ENCODE measurements at regions not wholly inside any gene's neighbourhood (a gene's known extent, or its start where the extent isn't known, plus 50 kb on each side); places are given as distances from the start of the nearest gene placed in this dataset.
A peak's percentile ranks its signal among the peaks of the same experiment; 100 is the strongest.

DNA sequence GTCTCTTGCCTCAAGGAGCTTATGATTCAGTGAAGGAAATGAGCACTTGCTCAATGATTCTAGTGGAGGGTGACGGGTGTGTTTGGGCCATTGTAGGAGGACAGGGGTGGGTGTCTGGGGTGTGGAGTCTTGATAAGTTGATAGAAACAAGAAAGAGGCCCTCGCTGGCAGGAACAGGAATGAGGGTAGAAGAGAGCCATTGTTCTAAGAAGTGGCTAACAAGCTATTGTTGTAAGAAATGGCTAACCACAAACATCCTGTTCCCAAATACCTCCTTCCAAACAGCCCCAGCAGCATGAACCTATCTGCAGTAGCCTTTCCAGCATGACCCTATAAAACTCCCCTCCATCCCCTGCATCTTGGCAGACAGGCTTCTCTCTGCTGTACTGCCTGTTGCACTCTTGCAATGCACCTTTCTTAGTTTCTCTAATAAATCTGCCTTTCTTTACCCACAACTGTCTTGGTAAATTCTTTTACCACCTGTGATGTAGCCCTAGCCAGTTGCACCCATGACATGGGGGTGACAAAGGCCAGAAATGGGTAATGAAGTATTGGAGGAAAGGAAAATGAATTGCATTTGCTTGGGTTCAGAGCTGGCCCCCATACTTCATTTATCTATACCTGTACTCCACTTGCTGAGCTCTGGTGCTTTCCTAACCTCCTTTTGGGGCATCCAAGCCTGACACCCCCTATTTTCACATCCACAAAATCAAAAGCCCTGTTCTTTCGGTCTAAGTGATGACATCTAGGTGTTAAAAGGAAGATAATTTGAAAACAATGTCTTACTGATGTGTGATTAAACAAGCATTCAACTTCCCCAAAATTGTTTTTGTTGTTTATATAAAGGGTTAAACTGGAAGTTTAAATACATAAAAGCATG, 389.1 kb downstream of the GRIN2B start:
- no peak for DNase-seq

DNA sequence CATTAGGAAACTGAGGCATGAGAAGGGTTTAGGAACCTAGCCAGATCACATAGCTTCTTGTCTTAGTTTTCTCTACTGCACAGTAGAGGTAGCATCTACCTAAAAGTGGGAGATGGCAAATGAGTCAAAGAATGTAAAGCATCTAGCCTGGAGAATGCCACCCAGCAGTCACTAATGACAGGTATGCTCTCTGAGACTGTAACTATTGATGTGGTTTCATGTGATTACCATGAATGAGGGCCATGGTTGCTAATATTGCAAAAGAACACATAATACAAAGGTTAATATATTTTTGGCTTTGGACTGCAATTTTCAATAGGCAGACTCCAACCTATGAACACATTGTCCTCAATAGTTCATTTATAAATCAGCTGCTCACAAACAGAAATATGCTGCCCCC, 389.9 kb downstream of the GRIN2B start:
- no peak for DNase-seq

DNA sequence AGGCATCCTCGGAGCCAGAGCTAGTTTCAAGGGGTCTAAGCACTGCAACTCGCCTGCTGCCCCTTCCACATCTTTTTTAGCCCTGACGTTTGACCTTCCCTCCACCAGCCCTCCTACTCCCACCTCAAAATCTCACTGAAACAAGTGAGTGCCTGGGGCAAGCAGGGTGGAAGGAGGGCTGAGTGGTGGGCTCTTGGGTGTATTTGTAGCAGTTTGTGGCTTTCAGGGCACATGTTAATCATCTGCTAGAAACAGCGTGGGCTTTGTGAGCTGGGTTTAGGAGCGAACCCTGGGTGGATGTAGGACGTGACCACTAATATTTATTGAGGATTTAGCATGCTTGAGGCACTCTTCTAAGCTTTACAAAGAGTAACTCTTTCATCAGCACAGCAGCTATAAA, 390.3 kb downstream of the GRIN2B start:
- DNase-seq, result no peak

DNA sequence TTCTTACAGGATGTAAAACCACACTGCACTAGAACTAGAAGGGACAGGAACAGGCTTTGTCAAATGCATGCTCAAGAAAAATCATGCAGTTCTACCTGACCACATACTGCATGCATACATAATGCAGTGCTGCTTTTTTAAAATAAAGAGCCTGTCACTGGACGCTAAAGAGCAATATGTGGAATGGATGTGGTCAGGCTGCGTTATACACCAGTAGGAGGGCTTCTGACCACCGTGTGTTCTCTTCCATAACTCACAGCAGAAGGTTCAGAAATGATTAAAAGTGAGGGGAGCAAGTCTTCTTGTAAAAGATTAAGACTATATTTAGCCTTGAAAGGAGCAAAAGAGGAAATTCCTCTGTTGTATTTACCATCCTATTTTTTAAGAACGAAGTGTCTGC, 392.0 kb downstream of the EMP1 start:
- DNase-seq, result no peak

DNA sequence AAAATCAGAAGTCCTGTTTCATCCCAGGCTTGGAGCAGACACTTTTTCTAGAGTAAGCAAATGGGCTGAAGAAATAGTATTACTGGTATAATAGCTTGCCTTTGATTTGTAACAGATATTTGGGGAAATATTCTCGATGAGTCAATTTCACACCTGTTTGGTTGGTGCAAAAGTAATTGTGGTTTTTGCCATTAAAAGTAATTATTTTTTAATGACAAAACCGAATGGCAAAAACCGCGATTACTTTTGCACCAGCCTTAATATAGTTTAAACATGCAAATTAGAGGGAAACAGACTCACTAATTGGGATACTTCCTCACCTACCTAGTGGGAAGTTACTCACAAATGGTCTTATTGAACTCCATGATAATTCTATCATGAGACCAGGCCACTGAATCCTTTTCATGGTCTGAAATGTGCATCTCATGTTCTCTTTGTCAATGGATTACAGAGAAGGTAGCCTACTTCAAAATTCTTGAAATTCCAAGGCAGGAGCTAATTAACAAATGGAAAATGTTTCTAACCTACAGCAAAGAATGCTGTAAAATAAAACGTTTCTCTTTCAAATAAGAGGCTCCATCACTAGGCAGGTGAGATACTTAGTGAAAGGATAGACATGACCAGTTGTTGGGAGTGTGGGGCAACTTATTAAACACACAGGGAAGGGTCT, 391.3 kb downstream of the EMP1 start:
- no peak for DNase-seq

DNA sequence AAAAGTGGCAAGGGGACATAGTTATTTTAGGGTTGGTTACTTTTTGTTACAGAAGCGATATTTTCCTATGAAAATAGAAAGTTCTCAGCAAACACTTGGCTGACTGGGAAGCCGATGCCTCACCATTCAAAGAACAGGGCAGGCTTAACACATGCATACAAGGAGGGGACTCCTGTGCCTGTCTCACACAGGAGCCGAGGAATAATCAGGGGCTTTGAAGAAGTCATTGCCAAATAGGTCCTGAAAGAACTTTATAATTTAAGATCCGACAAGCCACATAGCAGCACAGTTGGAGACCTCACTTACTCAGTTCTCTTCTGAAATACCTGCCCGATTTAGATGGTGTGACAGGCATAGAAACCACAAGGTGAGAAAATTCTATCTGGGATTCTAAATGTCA, 389.8 kb downstream of the EMP1 start:
- DNase-seq, result no peak

DNA sequence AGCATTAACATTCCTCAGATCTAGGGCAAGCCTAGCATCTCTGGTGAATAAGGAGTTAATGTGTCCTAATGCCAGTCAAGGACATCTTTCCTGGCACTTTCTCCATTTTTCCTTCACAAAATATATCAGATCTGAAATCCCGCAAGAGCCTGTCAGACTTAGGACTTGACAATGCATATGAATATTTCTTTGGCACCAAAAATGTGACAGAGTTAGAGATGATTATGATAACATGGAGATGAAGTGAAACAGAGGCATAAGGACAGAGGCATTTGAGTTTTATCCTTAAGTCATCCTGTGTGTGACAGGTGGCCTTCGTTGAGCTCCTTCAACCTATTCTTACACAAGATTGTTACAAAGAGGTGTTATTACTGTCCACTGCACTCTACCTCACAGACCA, 388.0 kb downstream of the EMP1 start:
- no peak for DNase-seq

DNA sequence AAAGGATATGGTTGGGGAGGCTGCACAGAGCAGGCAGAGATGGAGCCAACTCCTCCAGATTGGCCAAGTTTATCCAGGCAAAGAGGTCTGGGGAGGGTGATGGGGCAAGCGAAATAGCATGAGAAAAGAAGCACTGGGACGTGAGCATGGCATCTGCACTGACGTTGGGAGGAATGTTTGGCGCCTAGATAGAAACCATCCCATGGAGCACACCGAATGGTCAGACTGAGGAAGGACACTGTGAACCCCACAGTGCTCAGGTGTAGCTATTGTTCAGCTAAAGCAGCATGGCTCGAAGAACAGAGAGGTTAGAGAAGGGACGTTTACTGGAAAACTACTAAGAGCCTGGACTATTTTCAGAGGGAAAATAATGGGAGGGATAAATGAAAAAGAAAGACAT, 387.1 kb downstream of the EMP1 start:
- no peak for DNase-seq

DNA sequence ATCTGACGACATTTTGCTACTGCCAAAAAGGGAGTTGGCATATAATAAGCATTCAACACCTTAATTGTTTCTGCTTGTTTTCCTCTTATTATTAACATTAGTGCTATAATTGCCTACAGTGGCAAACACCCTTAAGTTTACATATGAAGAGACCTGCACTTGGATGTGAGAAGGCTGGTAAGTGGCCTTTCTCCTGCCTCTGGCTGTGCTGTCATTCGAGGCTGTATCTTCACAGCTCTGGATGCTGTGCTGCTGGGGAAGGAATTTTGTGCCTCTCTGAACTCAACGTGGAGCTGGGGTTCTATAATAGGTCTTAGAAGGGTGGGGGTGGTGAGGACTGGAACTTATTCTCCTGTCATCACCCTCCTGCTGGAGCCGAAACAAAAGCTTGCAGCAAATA, 385.9 kb downstream of the EMP1 start:
- DNase-seq, result no peak

DNA sequence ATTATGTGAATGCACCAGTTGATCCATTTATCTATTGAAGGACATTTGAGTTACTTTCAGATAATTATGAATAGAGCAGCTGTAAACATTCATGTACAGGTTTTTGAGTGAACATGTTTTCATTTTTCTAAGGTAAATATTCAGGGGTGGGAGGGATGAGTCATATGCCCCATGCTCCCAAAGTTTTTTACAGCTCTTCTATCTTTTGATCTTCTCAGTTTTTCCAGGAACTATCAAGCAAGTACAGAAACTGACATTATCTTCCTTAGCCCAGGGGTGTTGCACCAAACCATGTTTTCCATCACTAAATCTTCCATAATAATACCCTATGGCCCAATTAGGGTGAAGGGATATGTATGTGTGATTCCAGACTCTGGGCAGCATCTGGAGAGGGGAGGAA, 384.5 kb downstream of the EMP1 start:
- DNase-seq, result no peak

DNA sequence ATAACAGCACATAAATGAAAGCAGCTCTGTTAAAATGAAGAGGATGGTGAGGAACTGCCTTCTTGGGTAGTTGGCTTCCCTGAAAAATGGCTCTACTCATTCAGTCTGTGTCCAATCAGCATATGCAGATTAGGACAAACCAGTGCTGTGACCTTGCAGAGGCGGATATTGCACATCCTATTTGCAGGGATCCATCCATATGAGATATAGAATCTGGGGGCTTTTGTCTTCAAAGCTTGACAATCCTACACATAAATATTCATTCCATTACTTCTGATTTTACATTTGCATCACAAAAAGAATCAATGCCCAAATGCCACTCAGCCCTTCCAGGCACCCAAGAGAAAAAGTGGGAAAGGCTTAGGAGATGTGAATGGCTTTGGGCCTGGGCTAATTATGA, 383.7 kb downstream of the EMP1 start:
- no peak for DNase-seq

DNA sequence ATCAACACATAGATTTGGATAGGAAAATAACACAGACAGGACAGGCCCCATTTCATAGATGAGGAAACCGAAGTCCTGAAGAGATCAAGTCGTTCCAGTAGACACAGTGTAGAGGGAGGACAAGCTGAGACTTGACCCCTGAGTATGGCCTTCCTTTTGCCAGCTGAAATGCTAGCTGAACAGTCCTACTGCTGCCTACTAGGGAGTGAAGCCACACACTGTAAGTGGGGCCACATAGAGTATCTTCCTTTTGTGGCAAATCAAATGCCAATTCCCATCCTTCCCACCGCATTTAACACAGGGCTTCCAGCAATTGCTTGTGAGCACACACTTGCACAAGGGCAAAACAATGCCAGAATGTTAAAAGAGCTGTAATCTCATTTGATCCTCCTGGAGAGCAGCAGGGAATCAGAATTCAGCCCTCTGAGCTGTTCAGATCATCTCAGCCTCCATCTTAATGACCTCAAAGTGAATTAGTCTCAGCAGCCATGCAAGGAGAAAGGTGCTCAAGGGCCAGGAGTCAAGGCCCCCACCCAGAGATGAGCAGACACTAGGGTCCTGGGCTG, 380.5 kb downstream of the EMP1 start:
- DNase-seq, result no peak

DNA sequence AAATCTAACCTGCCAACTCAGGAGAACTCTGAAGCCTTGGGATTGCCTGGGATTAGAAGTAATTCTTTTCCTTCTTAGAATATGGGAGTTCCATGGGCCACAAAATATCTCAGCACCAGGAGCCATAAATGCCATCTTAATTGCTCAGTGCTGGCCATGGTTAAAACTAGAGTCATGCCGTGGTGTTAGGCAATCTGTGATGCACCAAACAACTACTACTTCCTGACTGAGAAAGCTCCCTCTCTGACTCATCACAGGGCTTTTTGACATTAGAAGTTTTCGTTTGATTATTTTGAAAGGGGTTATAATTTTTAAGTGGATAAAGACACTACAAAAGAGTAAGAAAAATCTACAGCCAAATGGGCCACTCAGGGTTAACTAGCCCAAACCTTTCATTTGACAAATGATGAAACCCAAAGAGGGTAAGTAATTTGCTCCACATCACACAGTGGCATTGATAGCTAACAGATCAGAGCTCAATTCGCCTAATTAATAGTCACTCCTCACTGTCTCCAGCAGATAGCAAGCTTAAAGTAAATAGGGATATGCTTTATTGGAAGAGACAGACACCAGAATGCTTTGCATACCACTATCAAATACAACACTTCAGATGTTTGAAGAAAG, 377.3 kb downstream of the EMP1 start:
- no peak for DNase-seq

DNA sequence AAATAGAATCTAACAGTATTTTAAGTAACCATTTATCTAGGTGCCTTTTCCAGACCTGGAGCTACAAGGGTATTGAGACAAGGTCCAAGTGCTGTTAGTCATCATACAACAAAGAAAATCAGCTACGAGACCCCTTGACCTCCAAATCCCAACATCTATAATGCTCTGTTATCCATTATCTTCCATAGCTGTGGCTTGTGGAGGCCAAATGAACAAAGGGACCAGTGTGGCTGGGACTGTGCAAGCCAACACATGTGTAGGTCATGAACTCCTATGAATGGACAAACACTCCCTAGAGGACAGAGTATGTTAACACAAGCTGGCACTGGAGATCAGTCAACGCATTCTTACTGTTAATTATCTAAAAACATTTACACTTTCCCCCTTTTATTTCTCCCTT, 374.5 kb downstream of the EMP1 start:
- no peak for DNase-seq

DNA sequence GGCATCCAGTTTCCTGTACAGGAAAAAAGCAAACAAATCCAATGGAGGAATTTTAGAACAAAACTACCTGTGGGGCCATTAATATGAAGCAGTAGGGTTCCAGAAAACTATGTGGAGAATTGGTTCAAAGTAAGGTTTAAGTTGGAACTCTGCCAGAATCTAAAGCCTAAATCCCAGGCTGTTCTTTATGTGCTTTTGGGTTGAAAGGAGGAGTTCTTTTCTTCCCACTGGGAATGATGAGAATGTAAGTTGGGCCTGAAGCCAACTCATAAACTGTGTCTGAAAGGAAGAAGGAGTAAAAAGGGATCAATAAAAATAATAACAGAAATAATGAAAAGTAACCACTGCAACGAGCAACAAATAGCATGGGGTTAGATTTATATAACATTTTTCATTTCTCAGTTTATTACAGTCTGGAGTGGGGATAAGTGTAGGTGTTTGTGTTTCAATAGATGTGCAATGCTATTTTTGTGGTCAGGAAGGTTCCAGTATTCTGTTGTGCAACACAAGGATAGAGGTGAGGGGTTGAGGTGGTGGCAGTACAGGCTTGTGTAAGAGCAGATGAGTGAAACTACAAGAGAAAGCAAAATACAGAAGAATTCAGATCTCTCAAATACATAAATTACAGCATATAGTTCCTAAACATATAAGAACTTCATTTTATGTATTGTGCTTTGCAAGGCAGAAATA, 373.6 kb downstream of the EMP1 start:
- DNase-seq, result no peak

DNA sequence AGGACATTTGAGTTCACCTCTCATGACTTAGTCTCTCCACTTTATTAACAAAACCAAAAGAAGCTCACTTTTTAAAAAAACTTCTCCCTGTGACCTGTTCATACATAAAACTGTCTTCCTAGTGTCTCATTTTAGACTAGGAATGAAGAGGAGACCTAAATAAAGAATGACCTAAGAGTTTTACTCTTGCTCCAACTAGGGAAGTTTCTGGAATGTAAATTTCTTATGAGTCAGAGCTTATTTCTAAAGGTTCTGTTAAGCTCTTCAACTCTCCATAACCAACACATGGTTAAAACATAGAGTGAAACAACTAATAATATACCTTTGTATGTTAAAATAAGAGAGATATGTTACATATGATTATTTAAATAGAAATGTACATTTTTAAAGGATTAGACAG, 369.8 kb downstream of the EMP1 start:
- no peak for DNase-seq

DNA sequence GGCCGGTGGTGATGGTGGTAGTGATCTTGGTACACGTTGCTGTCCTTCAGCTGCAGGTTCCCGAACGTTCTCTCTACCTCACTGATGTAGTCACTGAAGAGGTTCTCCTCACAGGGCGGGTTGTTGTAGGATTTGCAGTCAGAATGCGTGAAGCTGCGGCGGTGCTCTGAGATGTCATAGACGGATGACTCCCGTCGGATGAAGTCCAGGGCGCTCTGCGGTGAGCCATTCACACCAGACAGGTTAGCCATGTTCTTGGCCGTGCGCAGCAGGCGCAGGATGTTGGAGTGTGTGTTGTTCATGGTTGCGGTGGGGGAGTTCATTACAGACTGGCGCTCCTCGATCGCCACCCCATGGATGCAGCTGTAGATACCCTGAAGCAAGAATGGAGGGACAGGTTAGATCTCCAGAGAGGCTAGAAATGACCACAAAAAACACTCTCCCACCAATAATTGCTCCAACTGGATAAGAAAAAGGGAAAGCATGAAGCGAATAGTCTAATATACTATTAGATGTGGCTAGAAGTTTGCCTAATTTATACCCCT, 367.8 kb downstream of the EMP1 start:
- DNase-seq, result peak; percentile 31

DNA sequence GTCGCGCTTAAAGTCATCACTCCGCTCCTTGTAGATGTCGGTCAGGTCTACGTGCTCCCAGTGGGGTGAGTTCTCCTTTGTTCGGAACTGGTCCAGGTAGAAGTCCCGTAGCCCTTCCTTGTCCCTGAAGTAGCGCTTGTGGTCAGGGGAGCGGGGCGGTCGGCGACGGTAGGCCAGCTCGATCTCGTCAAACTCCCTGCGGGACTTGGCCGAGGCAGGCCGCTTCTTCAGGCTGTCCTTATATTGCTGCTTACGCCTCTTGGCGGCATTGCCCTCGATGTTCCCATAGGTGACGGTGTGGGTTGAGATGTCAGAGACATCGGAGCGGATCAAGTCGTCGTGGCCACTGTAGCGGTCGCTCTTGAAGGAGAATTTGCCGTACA, 367.2 kb downstream of the EMP1 start:
- no peak for DNase-seq

DNA sequence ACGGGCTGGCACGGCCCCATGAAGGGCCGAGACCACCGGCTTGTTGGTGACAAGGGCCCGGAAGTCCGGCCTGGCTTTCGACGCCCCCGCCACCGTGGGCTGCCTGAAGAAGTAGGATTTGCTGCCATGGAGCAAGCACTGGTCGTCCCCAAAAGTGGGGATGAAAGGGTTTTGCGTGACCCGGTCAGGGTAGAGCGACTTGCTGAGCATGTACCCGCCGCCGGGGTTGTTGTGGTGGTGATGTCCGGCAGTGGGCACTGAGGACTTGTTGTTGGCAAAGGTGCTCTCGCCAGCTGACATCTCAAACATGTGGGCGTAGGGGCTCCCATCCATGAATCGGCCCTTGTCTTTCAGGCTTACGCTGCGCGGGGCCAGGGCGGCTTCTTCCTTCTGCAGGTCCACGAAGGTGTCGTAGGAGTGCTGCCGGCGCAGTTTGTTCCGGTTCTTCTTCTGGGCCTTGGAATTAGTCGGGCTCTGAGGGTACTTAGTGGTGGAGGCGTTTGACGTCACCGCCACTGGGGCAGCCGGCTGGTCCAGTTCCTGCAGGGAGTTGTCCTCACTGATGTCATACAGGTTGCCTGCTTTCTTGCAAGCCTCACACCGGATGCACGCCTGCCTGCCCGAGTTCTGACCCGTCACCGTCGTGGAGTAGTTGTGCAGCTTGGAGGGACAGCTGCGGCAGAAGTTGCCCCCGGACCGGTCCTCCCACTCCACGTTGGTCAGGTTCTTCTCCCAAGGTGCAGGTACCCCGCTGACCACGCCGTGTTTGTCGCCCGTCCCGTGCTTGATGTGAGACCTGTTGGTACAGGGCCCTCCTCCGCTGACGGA, 366.6 kb downstream of the EMP1 start:
- no peak for DNase-seq

DNA sequence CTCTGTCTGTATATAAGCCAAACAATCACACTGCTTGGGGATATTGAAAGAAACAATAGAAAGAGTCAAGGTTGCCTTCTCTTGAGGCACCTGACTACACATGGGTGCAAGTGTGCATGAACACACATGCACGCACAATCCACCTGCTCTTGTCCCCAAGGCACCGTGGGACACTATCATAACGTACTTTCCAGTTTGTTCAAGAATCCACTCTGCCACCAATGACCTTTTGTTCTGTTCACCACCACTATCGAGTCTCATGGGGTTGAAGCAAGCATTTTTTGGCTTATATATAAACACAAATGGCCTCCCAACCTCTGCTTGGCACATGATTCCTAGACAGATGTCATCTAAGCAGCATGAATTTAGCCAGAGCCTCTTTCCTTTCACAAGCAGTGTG, 365.4 kb downstream of the EMP1 start:
- no peak for DNase-seq

DNA sequence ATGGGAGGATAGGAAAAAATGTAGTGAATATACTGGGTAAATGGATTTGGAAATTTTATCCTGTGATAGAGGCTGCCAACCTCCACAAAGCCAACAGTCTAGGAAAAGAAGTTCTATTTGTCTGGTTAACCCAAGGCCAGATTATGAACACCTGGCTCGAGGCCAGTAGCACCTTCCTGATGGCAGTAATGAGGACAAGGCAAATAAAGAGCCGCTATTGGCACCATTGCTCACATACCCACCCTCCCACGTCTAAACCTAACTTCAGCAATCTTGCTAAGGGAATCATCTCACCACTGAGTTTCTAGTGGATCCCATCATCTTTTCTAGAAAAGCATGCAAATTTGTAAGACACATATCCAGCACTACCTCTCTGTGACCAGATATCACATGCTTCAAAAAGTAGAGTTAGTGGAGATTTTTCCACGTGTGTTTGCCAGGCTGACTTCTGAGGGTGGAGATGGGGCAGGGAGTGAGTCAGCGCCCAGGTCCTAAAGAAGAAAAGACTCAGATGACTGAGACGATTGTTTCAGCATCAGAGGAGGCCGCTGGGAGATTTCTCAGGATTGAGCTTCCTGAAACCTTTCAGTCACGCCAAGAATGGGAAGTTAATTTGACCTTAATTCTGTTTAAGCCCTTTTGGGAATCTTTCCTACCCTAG, 362.9 kb downstream of the EMP1 start:
- no peak for DNase-seq

Data from left hindlimb (tissue), 1 donor.